ENCODE measurements at regions not wholly inside any gene's neighbourhood (a gene's known extent, or its start where the extent isn't known, plus 50 kb on each side); places are given as distances from the start of the nearest gene placed in this dataset.
"Not testable (repeated sequence)": the region's sequence is repeated elsewhere in the genome, so short reads cannot be mapped to it uniquely, and the experiment has no call there.

DNA sequence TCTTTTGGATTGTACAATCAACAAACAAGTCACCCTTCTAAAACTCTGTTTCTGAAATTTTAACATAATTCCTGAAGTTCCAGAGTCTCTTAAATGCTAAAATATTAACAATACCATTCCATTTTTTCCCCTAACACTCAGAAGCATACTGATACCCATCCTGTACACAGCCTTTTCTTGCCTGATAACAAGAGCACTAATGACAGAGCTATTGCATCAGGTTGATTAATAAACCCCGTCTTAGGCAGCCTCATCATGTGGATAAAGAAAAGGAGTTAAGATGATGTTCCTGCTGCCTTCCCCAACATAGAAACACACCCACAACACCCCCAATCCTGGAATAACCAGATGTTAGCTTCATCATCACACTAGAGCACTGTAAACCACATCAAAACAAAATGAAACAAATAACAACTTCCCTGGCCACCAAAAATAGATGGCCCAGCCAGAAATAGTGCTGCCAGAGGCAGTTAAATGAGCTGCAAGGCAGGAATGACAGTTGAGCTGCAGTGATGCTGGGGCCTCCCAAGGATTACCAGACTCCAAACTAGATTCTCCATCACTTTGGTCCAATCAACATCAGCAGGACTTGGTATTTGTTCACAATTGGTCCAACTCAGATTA, 93.8 kb upstream of the NBPF26 start:
- H3K27me3 ChIP-seq; H3K9me3 ChIP-seq; DNase-seq; H3K36me3 ChIP-seq; H3K4me1 ChIP-seq; intact Hi-C loops (cut with DNase I); H3K27ac ChIP-seq; H3K4me3 ChIP-seq: not testable (repeated sequence)
- ATAC-seq = peak; percentile 54

DNA sequence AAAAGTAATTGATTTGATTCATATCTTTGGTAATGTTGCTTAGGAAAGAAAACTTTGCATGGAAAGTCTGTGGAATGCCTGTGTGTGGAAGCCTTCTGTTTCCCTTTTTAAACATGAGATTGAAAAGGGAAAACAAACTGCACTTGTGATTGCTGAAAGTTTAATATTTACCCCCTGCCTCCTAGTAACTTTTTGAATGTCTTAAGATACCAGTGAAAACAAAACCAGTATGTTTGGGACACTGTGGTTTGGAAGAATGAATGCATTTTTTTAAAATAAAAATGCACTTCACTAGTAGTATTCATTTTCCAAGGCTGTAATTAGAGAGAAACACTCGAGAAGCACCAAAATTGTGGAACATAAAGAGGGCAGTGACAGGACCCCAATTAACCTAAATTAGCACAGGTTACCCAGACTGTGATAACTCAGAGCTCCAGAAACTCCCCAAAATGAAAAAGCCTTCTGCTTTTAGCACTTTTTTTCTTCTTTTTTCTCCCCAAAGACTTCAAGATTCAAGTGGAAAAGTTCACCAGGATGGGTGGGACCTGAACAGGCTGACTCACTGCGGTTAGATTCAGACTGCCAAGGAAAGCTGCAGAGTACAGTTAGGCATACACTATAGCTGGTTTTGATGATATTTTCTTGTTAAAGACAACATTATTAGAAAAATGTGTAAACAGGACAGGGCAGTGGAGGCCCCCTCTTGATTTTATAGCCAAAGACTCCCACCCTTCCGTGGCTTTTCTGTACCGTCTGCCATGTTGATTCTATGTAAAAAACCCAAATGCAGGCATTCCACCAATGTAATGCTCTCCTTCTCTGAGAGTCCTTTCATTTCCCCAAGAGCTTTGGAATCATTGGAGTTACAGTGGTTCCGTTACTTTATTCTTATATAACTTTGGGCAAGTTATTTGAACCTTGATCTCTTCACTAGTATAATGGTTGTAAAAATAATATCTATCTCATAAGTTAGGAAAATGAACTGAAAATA, 88.6 kb upstream of the NBPF26 start:
- H3K4me3 ChIP-seq; H3K4me1 ChIP-seq; DNase-seq; H3K27ac ChIP-seq; H3K36me3 ChIP-seq; intact Hi-C loops (cut with DNase I); H3K9me3 ChIP-seq; H3K27me3 ChIP-seq: not testable (repeated sequence)
- ATAC-seq = peak; percentile 90

DNA sequence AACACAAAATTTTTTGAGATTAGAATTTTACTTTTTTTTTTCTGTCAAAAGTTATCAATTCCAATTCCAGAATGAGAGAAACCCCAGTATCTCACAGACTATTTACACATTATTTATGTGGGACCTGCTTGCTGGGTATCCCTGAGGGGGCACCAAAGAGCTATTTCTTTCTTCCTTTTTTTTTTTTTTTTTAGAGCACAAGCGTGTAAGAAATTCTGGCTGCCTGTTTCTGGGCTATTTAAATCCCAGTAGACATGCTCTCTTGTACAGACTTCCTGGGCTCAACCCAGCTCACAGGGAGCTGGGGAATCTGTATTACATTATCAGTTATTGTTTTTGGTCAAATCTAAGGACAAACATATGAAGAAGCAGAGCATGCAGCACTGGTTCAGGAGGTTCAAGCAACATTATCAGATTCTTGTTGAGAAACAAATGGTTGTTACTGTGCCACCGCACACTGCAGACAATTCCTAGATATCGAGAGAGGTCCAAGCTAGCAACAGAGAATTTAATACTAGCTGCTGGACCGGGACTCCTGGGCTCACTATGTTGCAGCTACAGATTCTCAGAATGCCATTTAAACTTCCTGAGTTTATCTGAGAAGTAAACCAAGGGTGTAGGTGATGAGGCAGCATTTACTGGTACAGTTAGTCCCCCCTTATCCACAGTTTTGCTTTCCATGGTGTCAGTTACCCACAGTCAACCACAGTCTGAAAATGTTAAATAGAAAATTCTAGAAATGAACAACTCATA, 83.3 kb upstream of the NBPF26 start:
- DNase-seq; H3K27ac ChIP-seq; H3K9me3 ChIP-seq; H3K4me1 ChIP-seq; H3K36me3 ChIP-seq; H3K4me3 ChIP-seq; H3K27me3 ChIP-seq; intact Hi-C loops (cut with DNase I): not testable (repeated sequence)
- ATAC-seq = peak; percentile 60

DNA sequence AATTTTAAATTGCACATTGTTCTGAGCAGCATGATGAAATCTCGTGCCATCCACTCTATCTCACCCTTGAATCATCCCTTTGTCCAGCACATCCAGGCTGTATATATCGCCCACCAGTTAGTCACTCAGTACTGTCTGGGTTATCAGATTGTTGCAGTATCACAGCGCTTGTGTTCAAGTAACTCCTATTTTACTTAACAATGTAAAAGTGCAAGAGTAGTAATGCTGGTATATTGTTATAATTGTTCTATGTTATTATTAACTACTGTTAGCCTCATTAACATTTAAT, 82.8 kb upstream of the NBPF26 start:
- H3K4me3 ChIP-seq; DNase-seq; H3K9me3 ChIP-seq; H3K4me1 ChIP-seq; intact Hi-C loops (cut with DNase I); H3K36me3 ChIP-seq; H3K27ac ChIP-seq; H3K27me3 ChIP-seq: not testable (repeated sequence)
- ATAC-seq = peak; percentile 33

DNA sequence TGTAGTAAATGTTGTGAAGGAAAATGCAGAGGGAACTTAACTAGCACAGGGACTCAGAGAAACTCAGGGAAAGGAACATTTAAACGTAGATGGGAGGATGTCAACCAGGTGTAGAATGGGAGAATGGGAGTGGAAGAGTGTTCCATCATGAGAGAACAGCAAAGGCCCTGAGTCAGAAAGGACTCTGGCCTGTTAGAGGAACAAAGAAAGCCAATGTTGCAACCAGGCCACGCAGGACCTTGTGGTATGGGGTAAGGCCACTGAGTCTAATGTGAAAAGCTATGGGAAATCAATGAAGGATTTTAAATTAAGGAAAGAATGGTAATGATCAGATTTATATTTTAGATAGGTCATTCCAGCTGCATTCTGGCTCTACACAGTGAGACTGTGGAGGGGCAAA, 76.6 kb upstream of the NBPF26 start:
- H3K27me3 ChIP-seq; H3K4me1 ChIP-seq; intact Hi-C loops (cut with DNase I); H3K4me3 ChIP-seq; DNase-seq; H3K27ac ChIP-seq; H3K9me3 ChIP-seq; H3K36me3 ChIP-seq: not testable (repeated sequence)
- ATAC-seq = peak; percentile 41

DNA sequence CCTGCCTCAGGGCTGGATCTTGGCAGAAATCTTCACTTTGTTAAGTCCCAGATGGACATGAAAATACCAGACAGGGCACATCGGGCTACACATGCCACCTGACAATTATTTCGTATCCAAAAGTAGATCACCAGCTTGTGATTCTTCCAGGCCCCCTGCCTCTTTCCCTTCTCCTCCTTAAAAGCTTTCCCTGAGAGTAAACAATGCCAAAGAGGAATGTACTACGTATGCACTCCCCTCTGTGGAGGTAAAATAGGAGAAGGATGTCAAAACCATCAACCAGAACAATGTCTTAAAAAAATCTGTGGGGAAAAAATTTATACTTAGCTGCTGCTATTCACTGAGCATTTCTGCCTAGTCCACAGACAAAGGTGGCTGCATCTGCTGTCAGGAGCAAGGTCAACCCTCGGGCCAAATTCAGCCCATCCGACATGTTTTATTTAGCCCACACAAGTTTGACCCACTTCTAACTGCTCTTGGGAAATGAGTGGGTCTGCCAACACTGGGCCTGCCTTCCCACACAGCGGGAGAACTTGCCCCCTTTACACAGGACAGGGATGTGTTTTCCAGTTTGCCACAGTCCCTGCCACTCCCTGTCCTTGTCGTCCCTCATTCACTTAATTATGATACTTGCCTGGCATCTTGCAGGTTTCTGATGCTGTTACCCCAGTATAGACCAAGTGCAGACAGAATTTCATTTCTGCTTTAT, 74.7 kb upstream of the NBPF26 start:
- H3K9me3 ChIP-seq; H3K27ac ChIP-seq; DNase-seq; intact Hi-C loops (cut with DNase I); ATAC-seq; H3K4me1 ChIP-seq; H3K36me3 ChIP-seq; H3K4me3 ChIP-seq; H3K27me3 ChIP-seq: not testable (repeated sequence)

DNA sequence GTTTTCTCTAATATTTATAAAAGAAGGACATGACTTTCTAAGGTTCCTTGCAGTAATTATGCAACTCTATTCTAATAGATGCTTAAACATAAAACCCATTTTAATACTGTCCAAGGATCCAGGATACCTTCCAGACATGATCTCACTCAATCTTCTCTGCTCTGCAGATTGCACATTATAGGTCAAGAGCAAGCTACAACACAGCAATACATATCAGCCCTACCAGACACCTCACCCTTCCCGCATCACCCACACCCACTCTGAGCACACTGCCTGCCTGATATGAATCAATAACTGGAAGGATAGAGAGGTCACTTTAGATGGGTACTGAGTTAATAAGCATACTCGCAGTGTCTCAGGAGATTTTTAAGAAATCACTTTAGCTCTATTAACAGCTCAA, 74.0 kb upstream of the NBPF26 start:
- H3K9me3 ChIP-seq; intact Hi-C loops (cut with DNase I); H3K4me3 ChIP-seq; ATAC-seq; DNase-seq; H3K4me1 ChIP-seq; H3K27me3 ChIP-seq; H3K27ac ChIP-seq; H3K36me3 ChIP-seq: not testable (repeated sequence)

DNA sequence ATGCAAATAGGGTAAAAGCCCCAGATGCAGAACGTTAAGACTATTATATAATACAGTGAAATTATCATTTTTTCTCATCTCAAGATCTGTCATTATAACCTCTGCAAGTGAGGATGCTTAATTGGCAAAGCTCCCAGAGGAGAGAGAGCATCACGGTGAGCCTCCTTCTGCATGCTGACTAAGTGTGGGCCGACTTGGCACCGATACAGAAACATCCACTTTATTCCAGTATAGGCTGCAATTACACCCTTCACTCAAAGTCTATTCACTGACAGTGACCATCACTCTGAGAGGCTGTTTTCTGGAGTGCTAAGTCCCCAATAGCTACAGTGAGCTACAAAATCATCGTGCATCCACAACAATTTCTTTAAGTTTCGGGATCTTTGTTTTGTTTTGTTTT, 69.6 kb upstream of the NBPF26 start:
- H3K9me3 ChIP-seq; H3K27ac ChIP-seq; H3K36me3 ChIP-seq; ATAC-seq; H3K4me3 ChIP-seq; H3K27me3 ChIP-seq; H3K4me1 ChIP-seq; DNase-seq; intact Hi-C loops (cut with DNase I): not testable (repeated sequence)

DNA sequence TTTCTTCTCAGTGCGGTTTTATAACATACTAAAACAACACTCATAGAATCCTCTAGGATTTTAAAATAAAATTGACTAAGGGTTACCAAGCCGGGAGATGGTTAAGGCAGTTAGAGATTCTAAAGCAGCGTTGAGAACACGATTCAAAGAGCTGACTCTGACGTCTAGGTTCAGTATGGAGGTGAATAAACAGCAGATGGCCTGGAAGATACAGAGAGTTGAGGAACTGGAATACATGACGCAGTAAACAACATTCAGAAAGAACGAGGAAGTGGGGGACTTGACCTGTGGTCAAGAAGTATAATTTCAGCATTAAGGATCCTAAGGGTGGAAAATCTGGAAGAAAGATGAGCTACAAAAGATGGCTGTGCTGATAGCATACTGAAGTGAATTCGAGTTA, 68.4 kb upstream of the NBPF26 start:
- H3K4me3 ChIP-seq; H3K36me3 ChIP-seq; intact Hi-C loops (cut with DNase I); H3K4me1 ChIP-seq; H3K27ac ChIP-seq; H3K27me3 ChIP-seq; DNase-seq; H3K9me3 ChIP-seq: not testable (repeated sequence)
- peak; percentile 53 for ATAC-seq

DNA sequence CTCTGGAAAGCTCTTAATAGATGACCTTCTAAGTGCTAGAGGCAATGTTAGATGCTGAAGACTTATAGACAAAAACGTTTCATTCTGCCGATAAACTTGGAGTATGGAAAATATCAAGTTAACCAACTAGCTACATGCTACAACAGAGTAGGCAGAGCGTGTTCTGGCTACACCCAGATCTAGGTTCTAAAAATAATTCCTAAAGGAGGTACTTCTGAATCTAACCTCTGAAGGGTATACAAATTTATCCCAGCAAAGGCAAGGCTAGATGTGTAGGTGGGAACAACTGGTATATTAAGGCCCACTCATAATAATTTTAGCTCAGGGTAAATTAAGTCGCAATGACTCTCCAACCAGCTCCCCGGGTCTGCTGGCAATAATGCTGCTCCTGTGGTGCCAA, 67.6 kb upstream of the NBPF26 start:
- H3K4me1 ChIP-seq; ATAC-seq; intact Hi-C loops (cut with DNase I); DNase-seq; H3K4me3 ChIP-seq; H3K27me3 ChIP-seq; H3K9me3 ChIP-seq; H3K36me3 ChIP-seq; H3K27ac ChIP-seq: not testable (repeated sequence)

DNA sequence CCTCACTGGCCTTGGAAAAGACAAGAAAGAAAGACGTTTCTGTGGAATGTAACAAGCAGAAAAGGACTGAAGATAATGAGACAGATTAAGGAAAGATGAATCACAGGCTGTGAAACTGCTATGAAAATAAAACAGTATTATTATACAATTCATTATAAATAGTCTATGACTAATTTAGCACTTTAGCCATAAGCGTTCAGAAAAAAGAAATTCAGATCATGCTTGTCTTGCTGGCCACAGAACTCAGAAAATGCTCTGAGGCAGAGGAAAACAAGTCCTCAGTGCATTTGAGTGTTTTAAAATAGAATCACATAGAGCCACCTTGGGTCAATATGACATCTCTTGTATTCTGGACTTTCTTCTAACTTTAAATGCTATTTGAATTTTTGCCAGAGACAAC, 65.9 kb upstream of the NBPF26 start:
- peak; percentile 49 for ATAC-seq
- DNase-seq; H3K9me3 ChIP-seq; H3K36me3 ChIP-seq; intact Hi-C loops (cut with DNase I); H3K27me3 ChIP-seq; H3K4me3 ChIP-seq; H3K27ac ChIP-seq; H3K4me1 ChIP-seq: not testable (repeated sequence)

DNA sequence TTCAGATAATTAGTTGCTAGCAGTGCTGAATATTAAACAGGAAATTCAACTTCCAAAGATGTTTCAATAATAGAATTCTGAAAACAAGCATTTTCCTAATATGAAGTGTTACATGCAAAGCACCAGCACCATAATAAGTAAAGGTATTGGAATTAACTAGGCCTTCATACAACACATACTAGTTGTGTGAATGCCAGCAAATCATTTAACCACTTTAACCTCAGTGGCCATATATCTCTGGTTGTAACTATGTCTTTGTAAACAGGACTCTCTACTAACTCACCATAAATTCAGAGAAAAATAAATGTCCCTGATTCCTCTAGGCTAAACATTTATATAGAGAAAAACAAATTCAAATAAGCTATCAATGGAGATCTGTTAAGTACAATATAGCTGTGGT, 65.1 kb upstream of the NBPF26 start:
- H3K4me1 ChIP-seq; intact Hi-C loops (cut with DNase I); H3K27ac ChIP-seq; H3K27me3 ChIP-seq; H3K4me3 ChIP-seq; DNase-seq; H3K36me3 ChIP-seq; ATAC-seq; H3K9me3 ChIP-seq: not testable (repeated sequence)

DNA sequence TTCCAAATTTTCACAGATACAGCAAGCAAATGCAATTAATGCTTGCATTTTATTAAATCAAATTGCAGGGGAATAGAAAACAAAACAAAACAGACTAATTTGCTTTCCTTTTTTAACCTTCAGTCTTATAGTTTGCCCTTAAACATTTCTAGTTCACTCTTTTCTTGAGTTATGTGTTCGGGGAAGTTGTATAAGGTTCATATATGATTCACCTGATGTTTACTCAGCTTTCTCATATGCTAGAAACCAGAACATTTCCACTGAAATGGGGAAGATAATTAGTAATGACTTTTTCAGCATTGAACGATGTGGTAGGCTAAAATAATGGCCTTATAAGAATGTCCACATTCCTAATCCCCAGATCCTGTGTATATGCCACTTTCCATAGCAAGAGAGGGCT, 64.6 kb upstream of the NBPF26 start:
- intact Hi-C loops (cut with DNase I); H3K27me3 ChIP-seq; H3K4me1 ChIP-seq; H3K36me3 ChIP-seq; DNase-seq; H3K4me3 ChIP-seq; ATAC-seq; H3K27ac ChIP-seq; H3K9me3 ChIP-seq: not testable (repeated sequence)
